Fibroblast of lung (primary cell): ENCODE measurements at regions not wholly inside any gene's neighbourhood (a gene's known extent, or its start where the extent isn't known, plus 50 kb on each side); places are given as distances from the start of the nearest gene placed in this dataset.

Source experiments
- CTCF ChIP-seq, 2 donors: IDR thresholded peaks in 1 of 2; conservative IDR thresholded peaks in 1 of 2; 1 replicate in 1 of 2; 2 replicates in 1 of 2; pipeline ENCODE4 v1.5.1; 2011 to 2012; ENCODE audit warnings: low read length in 2 of 2, control low read depth in 1 of 2, inconsistent platforms in 1 of 2, low read depth in 1 of 2, mild to moderate bottlenecking in 1 of 2
- EZH2 ChIP-seq: IDR thresholded peaks from 2 replicates; pipeline ENCODE4 v1.5.1; 2012; ENCODE audit warnings: low read length, control low read depth, mild to moderate bottlenecking; ENCODE audit errors: missing control alignments

DNA sequence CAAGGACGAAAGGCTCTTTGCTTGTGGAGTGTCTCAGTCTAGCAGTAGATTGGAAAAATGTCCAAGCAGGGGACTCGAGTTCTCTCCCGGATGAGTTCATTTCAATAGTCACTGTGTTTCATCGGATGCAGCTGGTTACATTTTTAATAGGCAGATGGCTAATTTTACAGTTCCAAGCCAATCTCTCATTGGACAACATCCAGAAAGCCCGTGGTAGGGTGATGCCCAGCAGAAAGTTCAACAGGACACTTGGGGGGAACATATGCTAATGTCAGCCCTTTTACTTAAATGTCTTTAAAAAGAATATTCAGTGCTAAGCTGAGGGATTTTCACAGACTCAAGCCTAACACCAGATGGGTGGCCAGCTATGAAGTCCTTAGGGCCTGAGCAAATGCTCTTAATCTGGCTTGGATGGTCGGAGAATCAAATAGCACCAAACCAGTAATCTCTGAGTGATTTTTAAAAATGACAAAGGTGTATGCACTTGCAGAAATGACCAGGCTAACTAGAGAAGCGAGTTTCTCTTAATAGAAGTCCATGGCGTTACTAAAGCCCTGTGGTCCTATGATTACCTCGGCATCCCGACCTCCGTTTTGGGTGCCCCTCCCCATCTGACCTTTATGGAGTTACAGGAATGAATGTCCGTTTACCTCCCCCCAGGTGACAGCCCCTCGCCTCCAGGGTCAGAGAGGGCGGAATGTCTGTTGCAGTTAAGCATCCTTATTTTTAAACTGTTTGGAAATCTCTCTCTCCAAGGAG lies 289.2 kb upstream of the SALL1 start:
- TF ChIP-seq CTCF (conservative IDR thresholded peaks at IDR 0.05 in 1 of 2, IDR thresholded peaks at IDR 0.05 in 1 of 2; ENCODE audit: low read depth in 1 of 2, low read length in 2 of 2), result no peak
- no peak for TF ChIP-seq EZH2
